HG03442 (cell line): ENCODE measurements at regions not wholly inside any gene's neighbourhood (a gene's known extent, or its start where the extent isn't known, plus 50 kb on each side); places are given as distances from the start of the nearest gene placed in this dataset.

Source experiments
- ATAC-seq: cut with Tn5 transposase; IDR thresholded peaks from one replicate; pipeline ENCODE4 v1.9.1; 2021; ENCODE audit warnings: mild to moderate bottlenecking, moderate library complexity; ENCODE audit not compliant: unreplicated experiment

DNA sequence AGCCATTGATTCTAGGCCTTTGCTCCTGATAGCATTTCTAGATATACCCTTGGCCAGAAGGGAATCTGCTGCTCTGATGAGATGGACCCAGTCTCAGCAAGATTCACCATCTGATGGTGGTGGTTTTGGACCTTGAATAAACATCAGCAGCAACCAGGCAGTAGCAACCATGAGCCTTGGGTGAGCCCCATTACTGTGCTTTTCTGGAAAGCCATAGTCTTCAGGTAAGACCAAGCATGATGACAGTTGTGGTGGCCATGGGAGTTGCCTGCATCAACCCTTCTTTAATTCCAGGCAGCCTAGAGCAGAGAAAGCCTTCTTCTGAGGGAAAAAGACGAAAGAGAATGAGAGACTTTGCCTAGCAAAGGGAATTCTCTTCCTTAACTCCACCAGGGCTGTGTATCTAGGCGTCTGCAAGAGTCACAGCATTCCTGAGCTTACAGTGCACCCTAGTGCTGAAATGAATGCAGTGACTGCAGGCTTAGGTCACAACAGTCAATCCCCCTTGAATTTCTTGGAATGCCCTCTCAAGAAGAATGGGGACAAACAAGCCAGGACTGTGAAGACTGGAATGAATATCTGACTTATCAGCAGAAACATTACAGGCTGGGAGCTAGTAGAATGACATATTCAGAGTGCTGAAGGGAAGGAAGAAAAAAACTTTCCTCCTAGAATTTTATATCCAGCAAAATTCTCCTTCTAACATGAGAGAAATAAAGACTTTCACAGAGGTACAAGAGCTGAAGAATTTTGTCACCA lies 942.4 kb upstream of the PCDH20 start:
- ATAC-seq, result peak; percentile 85

- no peak for ATAC-seq
Observed at GRCh38 chr13:62356977-62357376, 941.3 kb upstream of the PCDH20 start.

DNA sequence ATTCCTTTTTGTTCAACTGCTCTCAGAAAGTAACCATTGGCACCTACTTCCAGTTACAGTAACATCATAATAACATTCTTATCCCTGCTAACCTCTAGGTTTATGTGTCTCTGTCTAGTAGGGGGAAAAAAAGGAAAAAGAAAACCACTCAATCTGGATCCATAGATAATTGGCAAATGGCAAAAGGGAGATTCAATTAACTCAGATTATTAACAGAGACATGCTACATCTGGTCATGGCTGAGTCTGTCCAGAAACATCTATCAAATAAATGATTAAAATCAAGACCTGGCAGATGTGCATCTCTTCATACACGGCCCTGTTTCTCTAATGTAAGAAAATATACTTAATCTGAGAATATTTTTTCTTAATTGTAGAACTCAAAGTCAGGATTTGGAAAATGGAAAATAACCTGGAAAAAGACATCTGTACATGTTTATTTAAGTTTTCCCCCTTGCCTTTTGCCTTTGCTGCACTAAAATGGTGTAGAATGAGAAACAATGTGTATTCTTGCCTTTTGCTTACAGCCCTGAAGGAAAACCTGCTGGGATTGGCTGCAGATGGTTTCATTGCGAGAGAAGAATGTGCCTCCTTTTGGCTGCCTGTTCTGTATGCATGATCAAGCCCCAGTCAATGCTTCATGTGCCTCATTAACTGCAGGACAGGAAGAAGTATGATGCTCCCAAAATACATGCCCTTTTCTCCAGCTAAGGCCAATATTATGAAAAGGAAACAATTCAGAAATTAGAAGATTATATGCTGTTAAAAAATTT lies 921.6 kb upstream of the PCDH20 start:
- ATAC-seq, result no peak

DNA sequence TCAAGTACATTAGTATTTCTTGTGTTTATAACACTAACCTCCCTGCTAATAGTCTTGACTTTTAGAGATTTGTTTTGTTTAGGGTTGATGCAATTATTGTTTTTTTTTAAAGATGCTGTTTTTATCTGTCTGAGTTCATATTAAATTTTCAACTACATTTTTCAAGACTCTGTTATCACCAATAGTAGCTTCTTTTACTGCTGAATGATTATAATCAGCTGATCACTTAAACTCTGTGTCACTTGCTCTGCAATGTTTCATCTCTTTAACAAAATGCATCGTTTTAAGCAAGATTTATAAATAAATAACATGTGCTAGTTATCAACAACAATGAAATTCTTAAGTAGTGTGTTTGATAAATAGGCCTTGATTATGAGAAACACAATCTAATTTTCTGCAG lies 920.9 kb upstream of the PCDH20 start:
- no peak for ATAC-seq

- no peak for ATAC-seq
Observed at GRCh38 chr13:62333466-62333865, 917.8 kb upstream of the PCDH20 start.

GRCh38 chr13:62331384-62331783 lies 915.7 kb upstream of the PCDH20 start:
- no peak for ATAC-seq

- ATAC-seq, result no peak
Observed at GRCh38 chr13:62327367-62327766, 911.7 kb upstream of the PCDH20 start.

DNA sequence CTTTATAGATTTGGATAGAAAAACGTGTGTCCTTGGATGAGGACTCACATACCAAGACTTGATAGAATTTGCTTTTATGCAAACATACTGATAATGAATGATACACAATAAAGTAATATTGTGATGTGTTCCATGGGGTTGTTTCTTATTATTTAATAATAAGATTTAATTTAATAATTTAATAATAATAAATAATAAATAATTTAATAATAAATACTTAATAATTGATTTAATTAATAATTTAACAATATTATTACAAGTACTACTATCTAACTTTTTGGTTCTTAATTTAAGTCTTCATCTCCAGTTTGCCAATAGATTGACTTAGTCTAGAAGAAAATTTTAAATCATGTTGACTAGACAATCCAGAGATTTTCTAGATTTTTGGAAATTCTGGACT lies 909.2 kb upstream of the PCDH20 start:
- ATAC-seq, result no peak

DNA sequence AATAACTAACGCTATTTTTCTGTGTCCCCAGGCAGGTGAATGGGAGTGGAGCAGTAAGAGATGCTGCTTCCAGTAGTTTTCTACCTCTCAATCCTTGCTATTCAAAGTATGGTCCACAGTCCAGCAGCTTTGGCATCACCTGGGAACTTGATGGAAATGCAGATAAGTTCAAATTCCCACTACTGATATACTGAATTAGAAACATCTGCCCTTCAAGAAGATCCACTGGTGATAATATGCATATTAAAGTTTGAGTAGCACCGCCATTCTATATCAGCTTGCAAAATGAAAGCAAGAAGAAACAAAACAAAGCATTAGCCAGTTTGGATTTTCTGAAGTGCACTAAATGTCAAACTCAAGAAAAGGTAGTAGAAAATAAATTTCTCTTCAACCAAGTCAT lies 906.2 kb upstream of the PCDH20 start:
- ATAC-seq, result no peak

DNA sequence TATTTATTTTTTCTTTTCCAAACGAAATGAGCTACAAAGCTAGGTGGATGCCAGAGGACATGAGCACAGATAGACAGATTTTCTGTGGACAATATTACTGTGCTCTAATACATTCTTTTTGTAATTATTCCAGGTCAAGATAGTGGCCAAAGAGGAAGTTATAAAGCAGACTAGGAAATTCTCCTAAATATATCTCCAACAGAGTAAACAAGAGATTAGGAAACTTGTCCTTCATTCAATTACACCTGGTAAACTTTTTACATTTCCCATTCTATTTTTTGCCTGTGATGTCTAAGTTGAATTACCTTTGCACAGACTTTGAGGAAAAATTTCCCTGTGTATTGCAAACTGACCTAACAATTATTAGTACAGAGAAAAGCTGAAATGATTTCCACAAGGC lies 905.5 kb upstream of the PCDH20 start:
- ATAC-seq, result no peak

DNA sequence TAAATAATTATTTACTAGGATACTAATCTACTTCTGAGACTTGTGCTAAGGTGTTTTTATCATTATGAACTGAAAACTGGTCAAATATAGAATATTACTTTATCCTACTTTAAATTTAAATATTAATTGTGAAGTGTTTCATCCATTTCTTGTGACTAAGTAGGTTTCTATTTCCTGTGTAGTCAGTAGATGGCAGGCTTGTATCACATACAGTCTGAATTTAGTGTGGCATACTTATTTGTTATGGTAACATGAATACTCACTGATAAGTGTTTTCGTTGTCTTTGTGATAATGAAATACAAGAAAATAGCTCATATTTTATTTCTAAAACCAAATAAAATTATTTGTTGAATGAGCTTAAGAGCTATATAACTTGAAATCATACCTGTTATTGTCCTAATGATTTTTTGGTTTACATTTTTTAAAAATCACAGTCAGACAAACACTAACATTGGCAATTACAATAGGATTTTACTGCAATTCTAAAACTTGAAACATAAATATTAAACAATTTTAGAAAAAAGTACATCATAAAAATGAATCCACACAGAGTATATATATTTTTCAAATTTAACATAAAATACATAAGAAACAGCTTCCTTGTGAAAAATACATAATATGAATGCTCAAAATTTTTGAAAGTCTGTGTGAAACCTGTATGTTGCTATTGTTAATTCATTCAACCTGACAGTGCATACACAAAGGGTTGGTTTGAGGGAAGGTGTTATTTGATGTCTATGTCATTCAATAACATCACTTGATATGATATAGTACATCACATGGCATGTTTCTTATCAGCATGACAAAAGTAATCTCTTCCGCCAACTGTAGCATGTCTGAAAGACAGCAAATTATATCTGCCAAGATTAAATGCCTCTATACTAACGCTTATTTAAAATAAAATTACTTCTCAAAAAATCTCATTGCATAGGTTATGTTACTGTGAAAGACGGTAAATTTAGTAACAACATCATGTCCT lies 904.8 kb upstream of the PCDH20 start:
- ATAC-seq, result no peak

DNA sequence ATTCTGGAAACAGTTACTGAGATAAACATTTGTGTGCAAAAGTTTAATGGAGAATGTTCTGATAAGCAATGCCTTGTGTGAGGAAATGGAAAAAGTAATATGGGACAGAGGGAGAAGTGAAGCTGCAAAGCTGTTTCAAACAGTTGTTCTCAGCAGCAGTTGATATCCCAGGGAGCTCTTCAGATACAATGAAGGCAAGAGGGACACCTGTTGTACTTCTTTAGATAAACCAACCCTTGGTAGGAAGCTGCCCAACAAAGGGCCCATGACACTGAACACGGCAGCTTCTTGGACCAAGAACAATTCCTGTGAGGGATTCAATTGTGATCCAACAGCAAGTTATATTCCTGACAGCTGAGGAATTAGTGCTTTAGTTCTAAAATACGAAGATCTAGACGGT lies 894.3 kb upstream of the PCDH20 start:
- ATAC-seq, result no peak

DNA sequence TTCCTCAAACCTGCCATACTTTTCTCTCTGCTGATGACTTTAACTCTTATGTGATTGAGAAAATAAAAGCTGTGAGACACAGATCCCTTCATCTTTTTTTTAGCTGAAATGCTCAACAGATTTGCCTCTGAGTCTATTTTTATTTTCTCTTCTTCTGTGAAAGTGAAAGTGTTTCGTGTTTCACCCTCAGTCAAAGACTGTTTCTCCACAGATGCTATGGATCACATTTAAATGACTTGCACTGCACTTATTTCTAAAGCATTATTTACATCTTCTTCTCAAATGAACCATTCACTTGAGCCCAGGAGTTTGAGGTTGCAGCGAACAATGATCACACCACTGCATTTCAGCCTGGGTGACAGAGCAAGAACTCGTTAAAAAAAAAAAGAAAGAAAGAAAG lies 890.1 kb upstream of the PCDH20 start:
- ATAC-seq, result peak; percentile 92

- ATAC-seq, result no peak
Observed at GRCh38 chr13:62302341-62302740, 886.7 kb upstream of the PCDH20 start.

DNA sequence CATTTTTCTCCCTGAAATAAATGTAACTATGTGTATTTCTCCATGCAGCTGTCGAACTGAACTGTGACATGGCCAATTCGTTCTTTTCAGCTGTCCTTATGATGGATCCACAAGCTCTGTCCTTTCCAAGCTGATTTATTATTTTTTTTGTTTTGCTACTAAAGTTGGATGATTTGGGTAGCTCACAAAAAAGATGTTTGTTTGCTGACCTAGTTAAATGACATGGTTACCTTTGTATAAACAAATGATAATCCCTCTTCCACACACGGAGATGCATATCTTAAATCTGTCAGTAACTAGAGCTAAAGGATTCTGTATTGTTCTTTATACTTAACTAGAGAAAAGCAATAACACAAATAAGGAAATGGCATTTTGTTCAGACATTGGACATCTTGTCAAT lies 884.3 kb upstream of the PCDH20 start:
- ATAC-seq, result no peak

DNA sequence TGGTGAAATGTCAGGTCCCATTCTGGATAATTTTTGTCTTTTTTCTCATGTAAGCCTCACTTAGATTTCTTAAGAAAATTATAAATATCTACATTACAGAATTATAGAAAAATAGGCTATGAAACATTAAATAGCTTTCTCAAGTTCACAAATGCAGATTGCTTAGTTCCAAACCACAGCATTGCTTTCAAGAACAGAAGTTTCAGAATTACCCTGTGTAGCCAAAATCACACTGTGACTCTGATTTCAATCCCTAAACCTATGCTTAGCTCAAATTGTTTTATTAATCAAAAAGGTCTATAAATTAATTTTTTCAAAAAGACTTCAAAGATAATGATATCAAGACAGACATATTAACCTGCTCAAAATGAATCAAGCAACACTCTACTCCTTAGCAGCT lies 881.2 kb upstream of the PCDH20 start:
- ATAC-seq, result no peak

- ATAC-seq, result no peak
Observed at GRCh38 chr13:62294244-62294643, 878.6 kb upstream of the PCDH20 start.

DNA sequence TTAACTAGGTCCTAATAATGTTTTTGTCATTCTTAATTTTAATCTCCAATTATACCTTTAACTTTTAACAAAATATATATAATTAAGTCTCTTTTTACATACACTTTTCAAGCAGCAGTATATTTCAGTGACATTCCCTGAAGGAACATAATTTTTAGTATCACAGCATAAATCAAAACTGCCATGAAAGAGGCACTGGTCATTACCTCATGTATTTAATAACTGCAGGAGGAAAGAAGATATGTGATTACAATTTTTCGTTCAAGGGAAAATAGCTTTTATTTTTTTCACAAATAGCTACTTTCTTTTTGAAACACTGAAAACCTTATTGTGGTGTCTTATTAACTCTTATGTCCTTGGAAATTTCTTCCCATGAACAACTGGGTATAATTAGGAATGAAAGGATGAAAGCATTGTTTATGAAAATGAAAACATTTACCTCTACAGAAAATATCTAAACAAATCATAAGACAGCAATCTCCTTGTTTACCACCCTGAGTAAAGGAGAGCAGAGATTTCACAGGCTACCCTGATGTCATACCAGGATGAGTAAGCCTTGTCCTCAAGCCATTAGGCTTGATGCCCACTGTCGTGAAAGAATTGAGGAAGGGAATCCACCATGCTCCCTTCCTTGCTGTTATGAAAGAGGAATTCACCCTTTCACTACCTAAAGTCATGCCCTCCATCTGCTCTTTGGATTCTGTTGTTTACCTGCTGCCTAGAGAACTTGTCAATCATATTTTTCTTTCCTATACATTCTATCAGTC lies 877.2 kb upstream of the PCDH20 start:
- peak; percentile 53 for ATAC-seq

DNA sequence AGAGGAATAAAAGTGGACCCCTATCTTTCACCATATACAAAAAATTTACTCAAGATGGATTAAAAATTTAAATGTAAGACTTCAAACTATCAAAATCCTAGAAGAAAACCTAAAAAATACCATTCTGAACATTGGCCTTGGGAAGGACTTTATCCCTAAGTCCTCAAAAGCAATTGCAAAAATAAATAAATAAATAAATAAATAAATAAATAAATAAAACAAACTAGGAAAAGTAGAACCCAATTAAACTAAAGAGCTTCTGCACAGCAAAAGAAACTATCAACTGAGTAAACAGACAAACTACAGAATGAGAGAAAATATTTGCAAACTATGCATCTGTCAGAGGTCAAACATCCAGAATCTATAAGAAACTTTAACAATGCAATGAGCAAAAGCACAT lies 874.9 kb upstream of the PCDH20 start:
- ATAC-seq, result no peak

DNA sequence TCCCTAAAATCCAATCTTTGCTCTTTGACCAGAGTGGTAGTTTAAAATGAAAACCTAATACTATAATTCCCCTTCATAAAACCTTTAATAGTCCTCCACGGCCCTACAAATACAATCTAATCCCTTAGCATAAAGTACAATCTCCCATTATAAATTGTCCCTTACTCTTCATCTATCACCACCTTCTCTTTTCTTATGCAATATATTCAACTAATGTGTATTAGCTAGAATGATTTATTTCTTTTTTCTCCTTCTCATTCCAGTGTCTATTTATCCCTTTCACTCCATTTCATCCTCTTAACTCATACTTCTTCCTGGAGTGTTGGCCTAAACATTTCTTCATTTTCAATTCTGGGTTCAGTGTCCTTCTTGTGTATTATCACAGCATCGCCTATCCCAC lies 872.1 kb upstream of the PCDH20 start:
- no peak for ATAC-seq

GRCh38 chr13:62280590-62280989 lies 864.9 kb upstream of the PCDH20 start:
- peak; percentile 77 for ATAC-seq
